OCI-LY7 (cell line): ENCODE measurements at regions not wholly inside any gene's neighbourhood (a gene's known extent, or its start where the extent isn't known, plus 50 kb on each side); places are given as distances from the start of the nearest gene placed in this dataset.

Experiments
- CTCF ChIP-seq: fragments of 200-600 bp; sonication (generic); conservative IDR thresholded peaks from 2 replicates; pipeline ENCODE4 v1.5.1; 2014; ENCODE audit warnings: mild to moderate bottlenecking, antibody characterized with exemption, low read length, moderate library complexity, mixed read lengths
- EZH2phosphoT487 ChIP-seq: fragments of 200-600 bp; sonication (generic); IDR thresholded peaks from 2 replicates; pipeline ENCODE4 v1.6.1; 2018; ENCODE audit warnings: low read depth, borderline replicate concordance, mild to moderate bottlenecking, mixed run types, antibody characterized with exemption, low read length, moderate library complexity, mixed read lengths

- TF ChIP-seq CTCF (no peak), EZH2phosphoT487 (no peak)
Observed at GRCh38 chr4:130044788-130045531, 949.0 kb downstream of the C4orf33 start.
